Nephron (organoid): ENCODE measurements at regions not wholly inside any gene's neighbourhood (a gene's known extent, or its start where the extent isn't known, plus 50 kb on each side); places are given as distances from the start of the nearest gene placed in this dataset.

ENCODE experiments used
- H3K27ac Mint-ChIP-seq, 3 experiments: 2 replicates each; pipeline ENCODE4 v1.8.0; 2020; ENCODE audit warnings: mixed read lengths in 3 of 3, mild to moderate bottlenecking in 2 of 3, moderate library complexity in 1 of 3
- H3K27me3 Mint-ChIP-seq: 2 replicates; pipeline ENCODE4 v1.8.0; 2021; ENCODE audit warnings: low read depth, mild to moderate bottlenecking, moderate library complexity, mixed read lengths
- H3K36me3 Mint-ChIP-seq: 2 replicates; pipeline ENCODE4 v1.8.0; 2020; ENCODE audit warnings: low read depth, mixed read lengths
- H3K4me1 Mint-ChIP-seq: 2 replicates; pipeline ENCODE4 v1.8.0; 2020; ENCODE audit warnings: mixed read lengths
- H3K4me3 Mint-ChIP-seq, 3 experiments: 2 replicates each; pipeline ENCODE4 v1.8.0; 2020; ENCODE audit warnings: mild to moderate bottlenecking in 3 of 3, mixed read lengths in 3 of 3, moderate library complexity in 2 of 3
- H3K9me3 Mint-ChIP-seq: 2 replicates; pipeline ENCODE4 v1.8.0; 2020; ENCODE audit warnings: mixed read lengths
- TF ChIP-seq, protein P1 (sequence below), 3 experiments: fragments of 200-600 bp; sonication (generic); IDR thresholded peaks; one replicate each; pipeline ENCODE4 v1.5.0; 2021; ENCODE audit warnings: antibody characterized with exemption in 3 of 3; ENCODE audit not compliant: unreplicated experiment in 3 of 3

DNA sequence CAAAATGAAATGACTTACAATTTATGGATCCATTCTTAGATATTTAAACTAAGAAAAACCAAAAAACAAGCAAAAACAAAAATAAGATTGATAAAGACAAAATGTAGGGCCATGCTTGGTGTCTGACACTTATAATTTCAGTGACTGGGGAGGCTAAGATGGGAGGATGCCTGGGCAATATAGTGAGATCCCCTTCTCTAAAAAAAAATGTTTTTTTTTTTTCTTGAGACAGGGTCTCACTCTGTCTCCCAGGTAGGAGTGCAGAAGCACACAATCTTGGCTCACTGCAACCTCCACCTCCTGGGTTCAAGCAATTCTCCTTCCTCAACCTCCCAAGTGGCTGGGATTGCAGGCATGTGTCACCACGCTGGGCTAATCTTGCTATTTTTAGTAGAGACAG, 92.4 kb downstream of the HFE start:
- TF ChIP-seq, protein P1, sequence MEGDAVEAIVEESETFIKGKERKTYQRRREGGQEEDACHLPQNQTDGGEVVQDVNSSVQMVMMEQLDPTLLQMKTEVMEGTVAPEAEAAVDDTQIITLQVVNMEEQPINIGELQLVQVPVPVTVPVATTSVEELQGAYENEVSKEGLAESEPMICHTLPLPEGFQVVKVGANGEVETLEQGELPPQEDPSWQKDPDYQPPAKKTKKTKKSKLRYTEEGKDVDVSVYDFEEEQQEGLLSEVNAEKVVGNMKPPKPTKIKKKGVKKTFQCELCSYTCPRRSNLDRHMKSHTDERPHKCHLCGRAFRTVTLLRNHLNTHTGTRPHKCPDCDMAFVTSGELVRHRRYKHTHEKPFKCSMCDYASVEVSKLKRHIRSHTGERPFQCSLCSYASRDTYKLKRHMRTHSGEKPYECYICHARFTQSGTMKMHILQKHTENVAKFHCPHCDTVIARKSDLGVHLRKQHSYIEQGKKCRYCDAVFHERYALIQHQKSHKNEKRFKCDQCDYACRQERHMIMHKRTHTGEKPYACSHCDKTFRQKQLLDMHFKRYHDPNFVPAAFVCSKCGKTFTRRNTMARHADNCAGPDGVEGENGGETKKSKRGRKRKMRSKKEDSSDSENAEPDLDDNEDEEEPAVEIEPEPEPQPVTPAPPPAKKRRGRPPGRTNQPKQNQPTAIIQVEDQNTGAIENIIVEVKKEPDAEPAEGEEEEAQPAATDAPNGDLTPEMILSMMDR (IDR thresholded peaks at IDR 0.05; ENCODE audit: unreplicated experiment in 3 of 3): no peak
- no peak overlapping the region for H3K4me3 Mint-ChIP-seq
- no peaks in the 10 kb centered on the region for H3K9me3 Mint-ChIP-seq
- H3K4me1 Mint-ChIP-seq: peaks cover 11% of the 10 kb centered on the region
- no peaks in the 10 kb centered on the region for H3K36me3 Mint-ChIP-seq
- no peaks in the 10 kb centered on the region for H3K27me3 Mint-ChIP-seq
- no peak overlapping the region for H3K27ac Mint-ChIP-seq

DNA sequence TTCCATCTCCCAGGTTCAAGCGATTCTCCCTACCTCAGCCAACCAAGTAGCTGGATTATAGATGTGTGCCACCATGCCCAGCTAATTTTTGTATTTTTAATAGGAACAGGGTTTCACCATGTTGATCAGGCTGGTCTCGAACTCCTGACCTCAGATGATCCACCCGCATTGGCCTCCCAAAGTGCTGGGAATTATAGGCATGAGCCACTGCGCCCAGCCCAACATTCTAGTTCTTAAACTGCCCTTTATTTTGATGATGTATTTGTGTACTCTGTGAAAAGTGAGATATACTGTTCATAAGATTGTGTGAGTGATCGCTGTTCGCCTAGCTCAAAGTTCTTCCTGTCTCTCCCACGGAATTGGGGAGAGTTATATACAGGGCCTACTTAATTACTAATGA, 93.1 kb downstream of the HFE start:
- Mint-ChIP-seq H3K4me3 (no peak overlapping the region), H3K36me3 (no peaks in the 10 kb centered on the region), H3K9me3 (no peaks in the 10 kb centered on the region), H3K27me3 (no peaks in the 10 kb centered on the region), H3K27ac (peak overlapping the region in 1 of 3 experiments; percentile 27), H3K4me1 (peaks cover 18% of the 10 kb centered on the region)
- TF ChIP-seq, protein P1 (IDR thresholded peaks at IDR 0.05; ENCODE audit: unreplicated experiment in 3 of 3): no peak

GRCh38 chr6:26183237-26183580, 96.0 kb downstream of the HFE start:
- H3K9me3 Mint-ChIP-seq: no peaks in the 10 kb centered on the region
- no peaks in the 10 kb centered on the region for H3K27me3 Mint-ChIP-seq
- peak overlapping the region; percentile 96 to 98 (median 96) for H3K27ac Mint-ChIP-seq
- H3K36me3 Mint-ChIP-seq: no peaks in the 10 kb centered on the region
- H3K4me3 Mint-ChIP-seq: peak overlapping the region; percentile 84 to 92 (median 92)
- H3K4me1 Mint-ChIP-seq: peaks cover 25% of the 10 kb centered on the region
- TF ChIP-seq, protein P1 (IDR thresholded peaks at IDR 0.05; ENCODE audit: unreplicated experiment in 3 of 3): no peak

GRCh38 chr6:26183581-26184366, 96.5 kb downstream of the HFE start:
- no peaks in the 10 kb centered on the region for H3K36me3 Mint-ChIP-seq
- peak overlapping the region; percentile 84 to 92 (median 92) for H3K4me3 Mint-ChIP-seq
- H3K27me3 Mint-ChIP-seq: no peaks in the 10 kb centered on the region
- H3K9me3 Mint-ChIP-seq: no peaks in the 10 kb centered on the region
- peaks cover 31% of the 10 kb centered on the region for H3K4me1 Mint-ChIP-seq
- TF ChIP-seq, protein P1 (IDR thresholded peaks at IDR 0.05; ENCODE audit: unreplicated experiment in 3 of 3): no peak
- peak overlapping the region; percentile 96 to 98 (median 96) for H3K27ac Mint-ChIP-seq

DNA sequence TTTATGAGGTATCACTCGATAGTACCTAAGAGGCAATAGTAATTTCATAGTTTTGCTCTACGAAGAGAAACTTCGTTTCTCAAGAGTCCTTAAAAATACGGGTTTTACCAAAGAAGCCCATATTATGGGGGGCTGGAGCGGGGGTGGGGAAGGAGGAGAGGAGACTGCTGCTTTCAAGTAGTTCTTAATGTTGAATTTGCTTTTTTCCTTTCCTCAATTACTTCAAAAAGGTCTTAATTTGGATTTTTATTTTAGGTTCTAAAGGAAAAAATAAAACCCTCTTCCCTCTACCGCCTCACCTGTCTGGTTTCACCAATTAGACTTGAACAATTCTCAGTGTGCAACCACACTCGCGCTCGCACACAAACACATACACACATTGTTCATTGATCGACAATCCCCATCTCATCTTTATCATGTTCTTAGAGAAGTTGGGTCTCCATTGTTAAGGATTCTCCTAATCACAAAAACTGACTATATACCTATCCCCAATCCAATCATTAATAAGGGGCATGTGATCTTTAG, 97.2 kb downstream of the HFE start:
- Mint-ChIP-seq H3K4me3 (peak overlapping the region; percentile 84 to 92 (median 92)), H3K9me3 (no peaks in the 10 kb centered on the region)
- TF ChIP-seq, protein P1 (IDR thresholded peaks at IDR 0.05; ENCODE audit: unreplicated experiment in 3 of 3): no peak

GRCh38 chr6:26185004-26185403, 97.8 kb downstream of the HFE start:
- peak overlapping the region; percentile 84 to 92 (median 92) for H3K4me3 Mint-ChIP-seq
- H3K27me3 Mint-ChIP-seq: no peaks in the 10 kb centered on the region
- peak overlapping the region; percentile 96 to 98 (median 96) for H3K27ac Mint-ChIP-seq
- no peaks in the 10 kb centered on the region for H3K9me3 Mint-ChIP-seq
- H3K36me3 Mint-ChIP-seq: no peaks in the 10 kb centered on the region
- TF ChIP-seq, protein P1 (IDR thresholded peaks at IDR 0.05; ENCODE audit: unreplicated experiment in 3 of 3): no peak
- H3K4me1 Mint-ChIP-seq: peaks cover 35% of the 10 kb centered on the region

More for the DNA sequence above, 97.2 kb downstream of the HFE start:
- H3K27me3 Mint-ChIP-seq: no peaks in the 10 kb centered on the region
- peak overlapping the region; percentile 96 to 98 (median 96) for H3K27ac Mint-ChIP-seq
- H3K4me1 Mint-ChIP-seq: peaks cover 35% of the 10 kb centered on the region
- H3K36me3 Mint-ChIP-seq: no peaks in the 10 kb centered on the region
